Esophagus muscularis mucosa (tissue), 3 donors: ENCODE measurements at regions not wholly inside any gene's neighbourhood (a gene's known extent, or its start where the extent isn't known, plus 50 kb on each side); places are given as distances from the start of the nearest gene placed in this dataset.

Experiments used
- POLR2A ChIP-seq: fragments of 450-650 bp; IDR thresholded peaks from one replicate; pipeline ENCODE4 v1.6.1; 2017; ENCODE audit warnings: antibody characterized with exemption, moderate library complexity, mild to moderate bottlenecking, low read depth
- TF ChIP-seq, protein P1 (sequence below), 3 experiments: fragments of 200-600 bp in 2 of 3; fragments of 450-650 bp in 1 of 3; sonication (generic) in 2 of 3; IDR thresholded peaks; one replicate each; pipeline ENCODE4 v1.5.1; 2017 to 2019; ENCODE audit warnings: antibody characterized with exemption in 3 of 3, mild to moderate bottlenecking in 2 of 3, moderate library complexity in 1 of 3

DNA sequence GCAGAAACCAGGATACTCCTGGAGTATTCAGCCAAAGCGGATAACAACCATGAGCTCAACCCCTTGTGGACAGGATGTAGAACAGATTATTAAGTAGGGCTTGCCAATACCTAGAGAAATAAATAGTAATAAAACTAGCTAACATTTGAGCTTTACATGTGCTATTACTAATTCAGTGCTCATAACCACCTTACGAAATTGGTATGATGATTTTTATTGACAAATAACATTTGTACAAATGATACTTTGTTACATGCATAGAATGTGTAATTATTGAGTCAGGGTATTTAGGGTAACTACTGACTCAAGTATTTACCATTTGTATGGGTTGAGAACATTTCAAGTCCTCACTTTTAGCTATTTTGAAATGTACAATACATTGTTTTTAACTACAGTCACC, 287.9 kb downstream of the CDC5L start:
- TF ChIP-seq, protein P1, sequence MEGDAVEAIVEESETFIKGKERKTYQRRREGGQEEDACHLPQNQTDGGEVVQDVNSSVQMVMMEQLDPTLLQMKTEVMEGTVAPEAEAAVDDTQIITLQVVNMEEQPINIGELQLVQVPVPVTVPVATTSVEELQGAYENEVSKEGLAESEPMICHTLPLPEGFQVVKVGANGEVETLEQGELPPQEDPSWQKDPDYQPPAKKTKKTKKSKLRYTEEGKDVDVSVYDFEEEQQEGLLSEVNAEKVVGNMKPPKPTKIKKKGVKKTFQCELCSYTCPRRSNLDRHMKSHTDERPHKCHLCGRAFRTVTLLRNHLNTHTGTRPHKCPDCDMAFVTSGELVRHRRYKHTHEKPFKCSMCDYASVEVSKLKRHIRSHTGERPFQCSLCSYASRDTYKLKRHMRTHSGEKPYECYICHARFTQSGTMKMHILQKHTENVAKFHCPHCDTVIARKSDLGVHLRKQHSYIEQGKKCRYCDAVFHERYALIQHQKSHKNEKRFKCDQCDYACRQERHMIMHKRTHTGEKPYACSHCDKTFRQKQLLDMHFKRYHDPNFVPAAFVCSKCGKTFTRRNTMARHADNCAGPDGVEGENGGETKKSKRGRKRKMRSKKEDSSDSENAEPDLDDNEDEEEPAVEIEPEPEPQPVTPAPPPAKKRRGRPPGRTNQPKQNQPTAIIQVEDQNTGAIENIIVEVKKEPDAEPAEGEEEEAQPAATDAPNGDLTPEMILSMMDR (IDR thresholded peaks at IDR 0.05): no peak
- no peak for TF ChIP-seq POLR2A
